ENCODE measurements at regions not wholly inside any gene's neighbourhood (a gene's known extent, or its start where the extent isn't known, plus 50 kb on each side); places are given as distances from the start of the nearest gene placed in this dataset.
"Not testable (repeated sequence)": the region's sequence is repeated elsewhere in the genome, so short reads cannot be mapped to it uniquely, and the experiment has no call there.

GRCh38 chrX:121709236-121709635 is 661.8 kb downstream of the GLUD2 start:
- not testable (repeated sequence) for DNase-seq

GRCh38 chrX:121733514-121733913 is 686.1 kb downstream of the GLUD2 start:
- no peak for DNase-seq

GRCh38 chrX:121746105-121746504 is 698.7 kb downstream of the GLUD2 start:
- DNase-seq: no peak

DNA sequence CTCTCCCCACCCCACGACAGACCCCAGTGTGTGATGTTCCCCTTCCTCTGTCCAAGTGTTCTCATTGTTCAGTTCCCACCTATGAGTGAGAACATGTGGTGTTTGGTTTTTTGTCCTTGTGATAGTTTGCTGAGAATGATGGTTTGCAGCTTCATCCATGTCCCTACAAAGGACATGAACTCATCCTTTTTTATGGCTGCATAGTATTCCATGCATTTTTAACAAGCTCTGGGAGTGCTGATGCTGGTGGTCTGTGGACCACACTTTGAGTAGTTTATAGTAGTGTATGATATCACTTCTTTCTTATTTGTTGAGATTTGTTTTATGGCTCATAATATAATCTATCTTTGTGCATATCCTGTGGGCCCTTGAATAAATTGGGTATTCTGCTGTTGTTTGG is 706.2 kb downstream of the GLUD2 start:
- DNase-seq: not testable (repeated sequence)

DNA sequence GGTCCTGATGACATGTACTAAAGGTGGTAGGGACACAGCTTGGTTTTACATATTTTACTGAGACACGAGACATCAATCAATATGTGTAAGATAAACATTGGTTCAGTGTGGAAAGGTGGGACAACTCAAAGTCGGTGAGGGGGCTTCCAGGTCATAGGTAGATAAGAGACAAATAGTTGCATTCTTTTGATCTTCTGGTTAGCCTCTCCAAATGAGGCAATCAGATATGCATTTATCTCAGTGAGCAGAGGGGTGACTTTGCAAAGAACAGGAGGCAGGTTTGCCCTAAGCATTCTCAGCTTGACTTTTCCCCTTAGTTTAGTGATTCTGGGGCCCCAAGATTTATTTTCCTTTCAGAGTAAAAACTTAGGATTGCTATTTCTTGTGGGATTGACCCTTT is 706.9 kb downstream of the GLUD2 start:
- DNase-seq: no peak

DNA sequence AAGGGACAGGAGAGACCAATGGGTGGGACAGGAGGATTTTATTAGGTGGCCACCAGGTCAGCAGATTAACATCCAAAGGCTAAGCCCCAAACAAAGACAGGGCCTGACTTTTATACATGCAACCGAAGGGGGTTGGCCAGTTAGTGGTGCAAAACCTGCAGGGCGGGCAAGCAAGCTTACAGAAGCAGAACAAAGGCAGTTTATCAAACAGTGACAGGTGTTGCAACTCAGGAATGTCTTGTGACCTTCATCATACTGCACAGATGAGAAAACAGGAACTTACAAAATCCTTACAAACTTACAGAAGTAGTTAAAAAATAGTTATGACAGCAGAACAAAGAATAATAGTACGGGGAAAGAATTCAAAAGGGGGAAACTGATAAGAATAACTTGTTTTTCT is 708.1 kb downstream of the GLUD2 start:
- no peak for DNase-seq

DNA sequence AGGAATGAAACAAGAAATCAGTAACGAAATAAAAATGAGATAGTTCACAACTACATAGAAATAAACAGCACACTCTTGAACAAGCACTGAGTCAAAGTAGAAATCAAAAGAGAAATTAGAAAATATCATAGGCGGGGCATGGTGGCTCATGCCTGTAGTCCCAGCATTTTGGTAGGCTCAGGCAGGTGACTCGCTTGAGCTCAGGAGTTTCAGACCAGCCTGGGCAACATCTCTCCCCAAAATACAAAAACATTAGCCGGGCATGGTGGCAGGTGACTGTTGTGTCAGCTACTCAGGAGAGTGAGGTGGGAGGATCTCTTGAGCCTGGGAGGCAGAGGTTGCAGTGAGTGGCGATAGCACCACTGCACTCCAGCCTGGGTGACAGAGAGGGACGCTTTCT is 714.4 kb downstream of the GLUD2 start:
- DNase-seq: no peak

DNA sequence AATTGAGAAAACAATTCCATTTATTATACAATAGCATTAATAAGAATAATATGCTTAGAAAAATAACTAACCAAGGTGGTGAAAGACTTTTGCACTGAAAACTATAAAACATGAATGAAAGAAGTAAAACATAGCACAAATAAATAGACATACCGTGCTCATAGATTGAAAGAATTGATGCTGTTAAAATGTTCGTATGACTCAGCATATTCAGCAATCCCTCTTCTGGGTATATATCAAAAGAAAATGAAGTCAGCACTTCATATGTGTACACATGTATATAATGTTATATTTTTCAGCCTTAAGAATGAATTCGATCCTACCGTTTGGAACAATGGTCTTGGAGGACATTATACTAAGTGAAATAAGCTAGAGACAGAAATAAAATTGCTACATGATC is 716.3 kb downstream of the GLUD2 start:
- DNase-seq: no peak

GRCh38 chrX:121768210-121768609 is 720.8 kb downstream of the GLUD2 start:
- not testable (repeated sequence) for DNase-seq

- DNase-seq: no peak
Observed at GRCh38 chrX:121781991-121782390, 734.6 kb downstream of the GLUD2 start.

- no peak for DNase-seq
Observed at GRCh38 chrX:121782544-121782943, 735.1 kb downstream of the GLUD2 start.

- DNase-seq: no peak
Observed at GRCh38 chrX:121782976-121783375, 735.6 kb downstream of the GLUD2 start.

GRCh38 chrX:121802881-121803412 is 755.5 kb downstream of the GLUD2 start:
- peak; percentile 65 for DNase-seq

DNA sequence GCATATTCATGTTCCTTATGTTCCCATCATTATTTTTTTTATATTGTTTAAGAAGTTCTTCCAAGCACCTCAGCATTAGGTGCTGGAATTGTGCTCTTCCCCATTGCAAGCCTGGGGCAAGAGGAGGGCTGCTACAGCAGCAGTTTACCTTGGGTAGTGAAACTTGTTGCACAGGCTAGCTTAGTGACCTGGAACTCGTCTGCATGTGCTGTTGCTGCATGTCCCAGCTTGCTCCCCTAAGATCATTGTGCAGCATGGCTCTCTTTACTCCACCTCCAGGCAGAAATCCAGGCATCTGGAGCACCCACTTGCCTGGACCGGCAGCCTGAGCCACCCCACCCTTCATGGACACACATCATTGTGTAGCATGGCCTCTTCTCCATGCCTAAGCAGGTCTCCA is 776.0 kb downstream of the GLUD2 start:
- DNase-seq: no peak

DNA sequence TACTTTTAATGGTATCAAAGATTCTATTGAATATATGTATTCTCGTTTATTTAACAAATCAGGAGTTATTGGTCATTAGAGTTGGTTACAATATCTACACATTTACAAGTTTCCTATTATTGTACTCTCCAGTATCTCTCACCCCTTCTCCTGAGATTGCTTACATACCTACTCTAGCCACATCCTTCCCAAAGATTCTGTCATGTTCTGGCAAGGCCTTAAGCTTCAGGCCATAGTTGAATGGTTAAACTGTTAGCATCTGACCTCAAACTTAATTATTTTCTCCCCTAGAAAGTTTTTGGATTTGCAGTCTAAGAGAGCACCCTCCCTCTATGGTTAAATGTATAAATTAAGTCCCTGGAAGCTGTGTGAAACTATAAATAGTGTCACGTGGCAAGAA is 784.2 kb downstream of the GLUD2 start:
- no peak for DNase-seq

DNA sequence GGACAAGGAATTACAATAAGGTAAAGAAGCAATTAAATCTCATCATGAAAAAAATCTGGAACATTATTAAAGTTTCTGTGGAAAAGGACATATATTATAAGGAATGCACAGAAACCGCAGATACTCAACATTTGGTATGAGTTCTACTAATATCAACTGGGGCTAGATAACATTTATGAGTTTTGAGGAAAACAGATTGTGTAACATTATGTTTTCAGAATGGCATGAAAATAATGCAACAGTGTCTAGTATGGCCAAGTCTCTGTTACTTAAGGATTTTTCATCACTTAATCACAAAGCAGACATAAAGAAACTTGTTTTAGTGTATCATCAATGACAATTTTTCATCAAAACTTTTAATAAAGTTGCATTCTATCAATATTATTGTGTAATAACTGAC is 785.0 kb downstream of the GLUD2 start:
- no peak for DNase-seq

GRCh38 chrX:121836000-121836399 is 788.6 kb downstream of the GLUD2 start:
- DNase-seq: no peak

- DNase-seq: no peak
Observed at GRCh38 chrX:121851033-121851432, 803.6 kb downstream of the GLUD2 start.

GRCh38 chrX:121853762-121854613 is 806.6 kb downstream of the GLUD2 start:
- DNase-seq: no peak

GRCh38 chrX:121854614-121854911 is 807.2 kb downstream of the GLUD2 start:
- DNase-seq: no peak

GRCh38 chrX:121858867-121859647 is 811.6 kb downstream of the GLUD2 start:
- DNase-seq: no peak

GRCh38 chrX:121863976-121864375 is 816.6 kb downstream of the GLUD2 start:
- peak; percentile 1 for DNase-seq

GRCh38 chrX:121864561-121864960 is 817.2 kb downstream of the GLUD2 start:
- DNase-seq: no peak

DNA sequence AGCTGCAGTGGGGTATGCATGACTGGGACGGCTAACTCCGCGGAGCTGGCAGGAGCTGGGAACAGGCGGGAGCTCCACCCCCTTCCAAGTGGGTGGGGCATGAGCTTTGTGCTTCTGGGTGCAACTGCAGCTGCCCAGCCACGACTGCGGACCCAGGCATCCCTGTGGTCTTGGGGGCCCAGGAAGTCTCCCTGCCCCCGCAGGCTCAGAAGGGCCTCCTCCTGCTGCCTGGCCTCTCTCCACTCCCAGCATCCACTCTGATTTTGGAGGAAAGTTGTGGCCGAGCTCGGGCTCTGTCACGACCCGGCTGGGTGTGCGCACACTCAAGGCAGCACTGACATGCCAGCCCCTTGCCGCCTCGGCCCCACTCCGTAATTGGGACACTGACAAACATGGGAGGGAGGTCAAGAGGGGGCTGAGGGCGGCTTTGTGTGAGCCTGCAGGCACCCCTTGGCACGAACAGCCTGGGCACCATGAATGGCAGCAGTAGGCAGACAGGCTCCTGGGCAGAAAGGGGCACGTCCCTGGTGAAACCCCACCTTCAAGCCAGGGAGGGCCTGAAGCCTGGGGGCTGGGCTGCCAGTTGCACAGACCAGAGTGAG is 822.6 kb downstream of the GLUD2 start:
- no peak for DNase-seq
